ENCODE measurements at regions not wholly inside any gene's neighbourhood (a gene's known extent, or its start where the extent isn't known, plus 50 kb on each side); places are given as distances from the start of the nearest gene placed in this dataset.

GRCh38 chr1:72915581-72915980 lies 633.2 kb upstream of the NEGR1 start:
- CTCF ChIA-PET, result no interaction called here
- no peaks in the 10 kb centered on the region for H3K4me1 Mint-ChIP-seq (ENCODE audit: low read depth)
- no peak for DNase-seq
- POLR2A ChIA-PET, result no interaction called here
- intact Hi-C loops (cut with micrococcal nuclease), result no loop called here
- H3K9me3 Mint-ChIP-seq, result no peaks in the 10 kb centered on the region
- no peak overlapping the region for H3K27ac Mint-ChIP-seq
- TF ChIP-seq CTCF (IDR thresholded peaks at IDR 0.05), result no peak
- H3K4me3 Mint-ChIP-seq, result no peak overlapping the region
- H3K36me3 Mint-ChIP-seq (ENCODE audit: low read depth), result no peaks in the 10 kb centered on the region
- ATAC-seq, result no peak
- no peaks in the 10 kb centered on the region for H3K27me3 Mint-ChIP-seq

- TF ChIP-seq CTCF (IDR thresholded peaks at IDR 0.05), result no peak
- intact Hi-C loops (cut with micrococcal nuclease), result no loop called here
- POLR2A ChIA-PET, result no interaction called here
- Mint-ChIP-seq H3K9me3 (peaks cover 1% of the 10 kb centered on the region), H3K36me3 (ENCODE audit: low read depth) (no peaks in the 10 kb centered on the region), H3K4me3 (no peak overlapping the region), H3K27me3 (no peaks in the 10 kb centered on the region), H3K27ac (no peak overlapping the region), H3K4me1 (ENCODE audit: low read depth) (no peaks in the 10 kb centered on the region)
- CTCF ChIA-PET, result no interaction called here
- no peak for ATAC-seq
- DNase-seq, result no peak
Observed at GRCh38 chr1:72911656-72912055, 629.3 kb upstream of the NEGR1 start.

GRCh38 chr1:72896256-72896655 lies 613.9 kb upstream of the NEGR1 start:
- Mint-ChIP-seq H3K27me3 (no peaks in the 10 kb centered on the region), H3K27ac (no peak overlapping the region), H3K9me3 (peaks cover 1% of the 10 kb centered on the region), H3K4me3 (no peak overlapping the region), H3K36me3 (ENCODE audit: low read depth) (no peaks in the 10 kb centered on the region), H3K4me1 (ENCODE audit: low read depth) (no peaks in the 10 kb centered on the region)
- DNase-seq, result no peak
- ChIA-PET POLR2A (no interaction called here), CTCF (no interaction called here)
- no peak for ATAC-seq
- TF ChIP-seq CTCF (IDR thresholded peaks at IDR 0.05), result no peak
- intact Hi-C loops (cut with micrococcal nuclease), result no loop called here

GRCh38 chr1:72892461-72892860 lies 610.1 kb upstream of the NEGR1 start:
- H3K9me3 Mint-ChIP-seq, result peaks cover 1% of the 10 kb centered on the region
- no peaks in the 10 kb centered on the region for H3K27me3 Mint-ChIP-seq
- no peak for TF ChIP-seq CTCF (IDR thresholded peaks at IDR 0.05)
- H3K4me1 Mint-ChIP-seq (ENCODE audit: low read depth), result no peaks in the 10 kb centered on the region
- ChIA-PET POLR2A (no interaction called here), CTCF (no interaction called here)
- H3K36me3 Mint-ChIP-seq (ENCODE audit: low read depth), result no peaks in the 10 kb centered on the region
- H3K4me3 Mint-ChIP-seq, result no peak overlapping the region
- no peak for DNase-seq
- H3K27ac Mint-ChIP-seq, result no peak overlapping the region
- intact Hi-C loops (cut with micrococcal nuclease), result no loop called here
- ATAC-seq, result no peak

- no peaks in the 10 kb centered on the region for H3K36me3 Mint-ChIP-seq (ENCODE audit: low read depth)
- no peaks in the 10 kb centered on the region for H3K27me3 Mint-ChIP-seq
- no peak for TF ChIP-seq CTCF (IDR thresholded peaks at IDR 0.05)
- ATAC-seq (no peak), DNase-seq (no peak)
- H3K27ac Mint-ChIP-seq, result no peak overlapping the region
- CTCF ChIA-PET, result no interaction called here
- H3K4me1 Mint-ChIP-seq (ENCODE audit: low read depth), result no peaks in the 10 kb centered on the region
- POLR2A ChIA-PET, result no interaction called here
- intact Hi-C loops (cut with micrococcal nuclease), result no loop called here
- peaks cover 1% of the 10 kb centered on the region for H3K9me3 Mint-ChIP-seq
- H3K4me3 Mint-ChIP-seq, result no peak overlapping the region
Observed at GRCh38 chr1:72891976-72892375, 609.6 kb upstream of the NEGR1 start.

Data from activated CD8-positive, alpha-beta T cell treated with anti-CD3 and anti-CD28 coated beads for 36 hours (primary cell).